Osteoblast (primary cell): ENCODE measurements at regions not wholly inside any gene's neighbourhood (a gene's known extent, or its start where the extent isn't known, plus 50 kb on each side); places are given as distances from the start of the nearest gene placed in this dataset.

Experiments used
- DNase-seq: peaks from one replicate; pipeline ENCODE4 v3.0.0; 2011; ENCODE audit warnings: low spot score, mixed read lengths; ENCODE audit not compliant: insufficient read length; ENCODE audit errors: missing footprints
- H2AFZ ChIP-seq: 2 replicates; pipeline ENCODE4 v1.6.0; 2011; ENCODE audit warnings: mild to moderate bottlenecking, low read length
- H3K27ac ChIP-seq: 2 replicates; pipeline ENCODE4 v1.5.1; 2011; ENCODE audit warnings: mild to moderate bottlenecking, low read depth, low read length, moderate library complexity
- H3K27me3 ChIP-seq: 2 replicates; pipeline ENCODE4 v1.6.0; 2012; ENCODE audit warnings: mild to moderate bottlenecking, control low read depth, inconsistent platforms, low read length, moderate library complexity; ENCODE audit not compliant: insufficient read depth
- H3K36me3 ChIP-seq: 2 replicates; pipeline ENCODE4 v1.5.1; 2011; ENCODE audit warnings: mild to moderate bottlenecking, low read length, control low read depth, moderate library complexity; ENCODE audit not compliant: insufficient read depth
- H3K4me1 ChIP-seq: 2 replicates; pipeline ENCODE4 v1.5.1; 2011; ENCODE audit warnings: mild to moderate bottlenecking, low read length, control low read depth, moderate library complexity; ENCODE audit not compliant: insufficient read depth
- H3K4me2 ChIP-seq: 2 replicates; pipeline ENCODE4 v1.6.0; 2011; ENCODE audit warnings: mild to moderate bottlenecking, low read length; ENCODE audit not compliant: insufficient read depth
- H3K4me3 ChIP-seq: fragments of 200-600 bp; sonication (generic); 3 replicates; pipeline ENCODE4 v1.5.1; 2012; ENCODE audit warnings: mild to moderate bottlenecking, low read length, inconsistent platforms; ENCODE audit not compliant: insufficient read depth
- H3K79me2 ChIP-seq: 2 replicates; pipeline ENCODE4 v1.6.0; 2012; ENCODE audit warnings: mild to moderate bottlenecking, low read length, control low read depth, inconsistent platforms; ENCODE audit not compliant: insufficient read depth
- H3K9me3 ChIP-seq: 2 replicates; pipeline ENCODE4 v1.5.1; 2011; ENCODE audit warnings: low read depth, low read length, control low read depth
- H4K20me1 ChIP-seq: 2 replicates; pipeline ENCODE4 v1.6.0; 2012; ENCODE audit warnings: mild to moderate bottlenecking, low read length, control low read depth; ENCODE audit not compliant: insufficient read depth
- TF ChIP-seq, protein P1 (sequence below): IDR thresholded peaks from 2 replicates; pipeline ENCODE4 v1.5.1; 2011; ENCODE audit warnings: mild to moderate bottlenecking, low read depth, low read length, moderate library complexity; ENCODE audit errors: extremely low read depth

- H3K4me3 ChIP-seq: no peak overlapping the region
- no peaks in the 10 kb centered on the region for H3K27me3 ChIP-seq
- DNase-seq: no peak
- H4K20me1 ChIP-seq: no peaks in the 10 kb centered on the region
- peaks cover 4% of the 10 kb centered on the region for H3K9me3 ChIP-seq
- H3K4me2 ChIP-seq: no peak overlapping the region
- H3K4me1 ChIP-seq: no peaks in the 10 kb centered on the region
- TF ChIP-seq, protein P1, sequence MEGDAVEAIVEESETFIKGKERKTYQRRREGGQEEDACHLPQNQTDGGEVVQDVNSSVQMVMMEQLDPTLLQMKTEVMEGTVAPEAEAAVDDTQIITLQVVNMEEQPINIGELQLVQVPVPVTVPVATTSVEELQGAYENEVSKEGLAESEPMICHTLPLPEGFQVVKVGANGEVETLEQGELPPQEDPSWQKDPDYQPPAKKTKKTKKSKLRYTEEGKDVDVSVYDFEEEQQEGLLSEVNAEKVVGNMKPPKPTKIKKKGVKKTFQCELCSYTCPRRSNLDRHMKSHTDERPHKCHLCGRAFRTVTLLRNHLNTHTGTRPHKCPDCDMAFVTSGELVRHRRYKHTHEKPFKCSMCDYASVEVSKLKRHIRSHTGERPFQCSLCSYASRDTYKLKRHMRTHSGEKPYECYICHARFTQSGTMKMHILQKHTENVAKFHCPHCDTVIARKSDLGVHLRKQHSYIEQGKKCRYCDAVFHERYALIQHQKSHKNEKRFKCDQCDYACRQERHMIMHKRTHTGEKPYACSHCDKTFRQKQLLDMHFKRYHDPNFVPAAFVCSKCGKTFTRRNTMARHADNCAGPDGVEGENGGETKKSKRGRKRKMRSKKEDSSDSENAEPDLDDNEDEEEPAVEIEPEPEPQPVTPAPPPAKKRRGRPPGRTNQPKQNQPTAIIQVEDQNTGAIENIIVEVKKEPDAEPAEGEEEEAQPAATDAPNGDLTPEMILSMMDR: no peak
- H2AFZ ChIP-seq: no peak overlapping the region
- no peaks in the 10 kb centered on the region for H3K79me2 ChIP-seq
- no peaks in the 10 kb centered on the region for H3K36me3 ChIP-seq
- no peak overlapping the region for H3K27ac ChIP-seq
Observed at GRCh38 chr22:48936391-48936790, 891.3 kb downstream of the BRD1 start.

- Histone ChIP-seq H3K4me2 (no peak overlapping the region), H3K79me2 (no peaks in the 10 kb centered on the region), H3K9me3 (peaks cover 4% of the 10 kb centered on the region), H3K27me3 (no peaks in the 10 kb centered on the region), H3K27ac (no peak overlapping the region), H3K36me3 (no peaks in the 10 kb centered on the region), H4K20me1 (no peaks in the 10 kb centered on the region), H3K4me1 (no peaks in the 10 kb centered on the region), H3K4me3 (no peak overlapping the region), H2AFZ (no peak overlapping the region)
- DNase-seq: no peak
- TF ChIP-seq, protein P1: no peak
Observed at GRCh38 chr22:48934446-48934845, 893.2 kb downstream of the BRD1 start.

DNA sequence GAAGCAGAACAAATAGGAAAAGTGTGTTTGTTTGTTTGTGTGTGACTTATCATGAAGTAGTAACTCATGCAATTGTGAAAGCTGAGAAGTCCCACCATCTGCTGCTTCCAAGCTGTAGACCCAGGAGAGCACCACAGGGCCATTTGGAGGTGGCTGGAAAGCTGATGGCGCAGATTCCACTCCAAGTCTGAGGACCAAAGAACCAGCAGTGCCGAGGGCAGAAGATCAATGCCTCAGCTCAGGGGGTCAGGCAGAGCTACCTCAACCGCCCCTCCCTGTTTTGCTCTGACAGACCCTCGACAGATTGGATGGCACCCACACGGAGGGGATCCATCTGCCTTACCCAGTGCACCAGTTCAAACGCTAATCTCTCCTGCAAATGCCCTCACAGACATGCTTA, 896.2 kb downstream of the BRD1 start:
- Histone ChIP-seq H3K4me1 (no peaks in the 10 kb centered on the region), H3K36me3 (no peaks in the 10 kb centered on the region), H2AFZ (no peak overlapping the region), H3K27me3 (no peaks in the 10 kb centered on the region), H3K9me3 (peaks cover 4% of the 10 kb centered on the region), H3K4me3 (no peak overlapping the region), H3K79me2 (no peaks in the 10 kb centered on the region), H3K4me2 (no peak overlapping the region), H4K20me1 (no peaks in the 10 kb centered on the region), H3K27ac (no peak overlapping the region)
- no peak for DNase-seq
- TF ChIP-seq, protein P1: no peak

DNA sequence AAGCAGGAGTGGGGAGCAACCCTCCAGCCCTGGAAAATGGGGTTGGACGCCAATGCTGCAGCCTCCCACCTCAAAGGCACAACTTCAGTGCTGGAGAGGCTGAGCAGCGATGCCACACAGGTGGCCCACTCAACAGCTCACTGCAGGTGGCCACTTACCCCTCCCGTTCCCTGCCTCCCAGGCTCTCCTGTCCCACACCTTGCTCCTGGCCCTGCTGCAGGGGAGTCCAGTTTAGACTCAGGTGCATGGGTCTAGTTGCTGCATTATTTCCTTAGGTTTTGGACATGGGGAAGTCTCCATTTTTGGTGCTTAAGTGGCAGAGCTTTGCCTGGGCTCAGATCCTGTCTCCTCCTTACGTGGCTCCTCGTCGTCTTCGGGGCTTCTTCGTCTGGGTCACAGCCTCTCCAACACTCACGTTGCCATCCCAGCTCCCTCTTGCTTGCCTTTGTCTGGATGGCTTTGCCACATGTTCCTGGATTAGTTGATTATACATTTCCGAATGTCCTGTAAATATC, 898.3 kb downstream of the BRD1 start:
- H3K4me1 ChIP-seq: no peaks in the 10 kb centered on the region
- no peaks in the 10 kb centered on the region for H3K27me3 ChIP-seq
- TF ChIP-seq, protein P1: no peak
- no peak overlapping the region for H3K4me2 ChIP-seq
- peak; percentile 13 for DNase-seq
- H3K4me3 ChIP-seq: no peak overlapping the region
- peaks cover 5% of the 10 kb centered on the region for H3K9me3 ChIP-seq
- no peak overlapping the region for H2AFZ ChIP-seq
- no peaks in the 10 kb centered on the region for H3K36me3 ChIP-seq
- no peak overlapping the region for H3K27ac ChIP-seq
- no peaks in the 10 kb centered on the region for H4K20me1 ChIP-seq
- H3K79me2 ChIP-seq: no peaks in the 10 kb centered on the region
